Liver (tissue), 8 donors: ENCODE measurements at regions not wholly inside any gene's neighbourhood (a gene's known extent, or its start where the extent isn't known, plus 50 kb on each side); places are given as distances from the start of the nearest gene placed in this dataset.

Experiments
- DNase-seq: peaks from one replicate; pipeline ENCODE4 v3.0.0-alpha.2; 2017; ENCODE audit warnings: low spot score
- H3K27ac ChIP-seq, 2 donors: one replicate each; pipeline ENCODE4 v1.7.0; 2013; ENCODE audit warnings: inconsistent platforms in 2 of 2, low read length in 2 of 2, control low read depth in 1 of 2, low read depth in 1 of 2, mild to moderate bottlenecking in 1 of 2
- H3K27me3 ChIP-seq, 4 donors: one replicate each; pipeline versions ENCODE4 v1.6.1 to v1.7.0; 2013; ENCODE audit warnings: low read length in 3 of 4, inconsistent platforms in 1 of 4, mild to moderate bottlenecking in 1 of 4, moderate library complexity in 1 of 4; ENCODE audit not compliant: control insufficient read depth in 4 of 4, insufficient read depth in 4 of 4
- H3K36me3 ChIP-seq, 4 donors: one replicate each; pipeline versions ENCODE4 v1.6.1 to v1.7.0; 2013; ENCODE audit warnings: low read length in 3 of 4, mild to moderate bottlenecking in 3 of 4, low read depth in 1 of 4, moderate library complexity in 1 of 4; ENCODE audit not compliant: control insufficient read depth in 4 of 4, insufficient read depth in 3 of 4
- H3K4me1 ChIP-seq, 4 donors: one replicate each; pipeline versions ENCODE4 v1.6.1 to v1.7.0; 2013; ENCODE audit warnings: low read length in 3 of 4, mild to moderate bottlenecking in 3 of 4, moderate library complexity in 1 of 4; ENCODE audit not compliant: control insufficient read depth in 4 of 4, insufficient read depth in 4 of 4
- H3K4me3 ChIP-seq, 3 donors: one replicate each; pipeline versions ENCODE4 v1.6.1 to v1.7.0; 2013; ENCODE audit warnings: low read length in 3 of 3, control low read depth in 1 of 3, low read depth in 1 of 3, mild to moderate bottlenecking in 1 of 3
- H3K9ac ChIP-seq, 2 donors: one replicate each; pipeline ENCODE4 v1.7.0; 2013; ENCODE audit warnings: low read length in 2 of 2, mild to moderate bottlenecking in 2 of 2, moderate library complexity in 2 of 2, control low read depth in 1 of 2, low read depth in 1 of 2
- H3K9me3 ChIP-seq, 4 donors: one replicate each; pipeline versions ENCODE4 v1.6.1 to v1.7.0; 2013; ENCODE audit warnings: low read length in 3 of 4; ENCODE audit not compliant: control insufficient read depth in 4 of 4
- CTCF ChIP-seq: fragments of 150-350 bp; IDR thresholded peaks from 2 replicates; pipeline ENCODE4 v1.5.1; 2017; ENCODE audit warnings: improper control_type of control experiment, low read depth, low read length; ENCODE audit not compliant: missing input control
- EGR1 ChIP-seq, 2 donors: IDR thresholded peaks; 2 replicates each; pipeline ENCODE4 v1.6.1; 2016 to 2018; ENCODE audit warnings: antibody characterized with exemption in 2 of 2, low read depth in 2 of 2
- FOXA1 ChIP-seq: IDR thresholded peaks from 2 replicates; pipeline ENCODE4 v1.6.1; 2016; ENCODE audit warnings: antibody characterized with exemption
- FOXA2 ChIP-seq: IDR thresholded peaks from 2 replicates; pipeline ENCODE4 v1.6.1; 2016; ENCODE audit warnings: antibody characterized with exemption
- HNF4A ChIP-seq, 2 donors: conservative IDR thresholded peaks; 2 replicates each; pipeline ENCODE4 v1.6.1; 2016; ENCODE audit warnings: antibody characterized with exemption in 2 of 2, mild to moderate bottlenecking in 2 of 2
- HNF4G ChIP-seq: IDR thresholded peaks from 2 replicates; pipeline ENCODE4 v1.6.1; 2016; ENCODE audit warnings: antibody characterized with exemption
- JUND ChIP-seq, 2 donors: IDR thresholded peaks; 2 replicates each; pipeline ENCODE4 v1.6.1; 2016; ENCODE audit warnings: antibody characterized with exemption in 2 of 2
- RAD21 ChIP-seq, 2 donors: IDR thresholded peaks; 2 replicates each; pipeline ENCODE4 v1.6.1; 2016; ENCODE audit warnings: antibody characterized with exemption in 2 of 2, mild to moderate bottlenecking in 2 of 2
- RXRA ChIP-seq, 2 donors: IDR thresholded peaks; 2 replicates each; pipeline ENCODE4 v1.6.1; 2017 to 2018; ENCODE audit warnings: antibody characterized with exemption in 2 of 2, mild to moderate bottlenecking in 1 of 2
- YY1 ChIP-seq: IDR thresholded peaks from 2 replicates; pipeline ENCODE4 v1.6.1; 2016; ENCODE audit warnings: antibody characterized with exemption, mild to moderate bottlenecking
- ZBTB33 ChIP-seq: IDR thresholded peaks from 2 replicates; pipeline ENCODE4 v1.6.1; 2016; ENCODE audit warnings: antibody characterized with exemption
- WGBS: extraction: QIAGEN DNeasy Blood & Tissue Kit; methylation state at CpG from one replicate; pipeline ENCODE4 v1.1.7; 2013; 5-methylcytosine and 5-hydroxymethylcytosine counted together
- TF ChIP-seq, protein P1 (sequence below): IDR thresholded peaks from 2 replicates; pipeline ENCODE4 v1.6.1; 2016; ENCODE audit warnings: antibody characterized with exemption, mild to moderate bottlenecking
- donor health status: healthy.
- donor health status: healthy.
- donor health status: healthy.
- donor health status: healthy.
- donor health status: healthy.

DNA sequence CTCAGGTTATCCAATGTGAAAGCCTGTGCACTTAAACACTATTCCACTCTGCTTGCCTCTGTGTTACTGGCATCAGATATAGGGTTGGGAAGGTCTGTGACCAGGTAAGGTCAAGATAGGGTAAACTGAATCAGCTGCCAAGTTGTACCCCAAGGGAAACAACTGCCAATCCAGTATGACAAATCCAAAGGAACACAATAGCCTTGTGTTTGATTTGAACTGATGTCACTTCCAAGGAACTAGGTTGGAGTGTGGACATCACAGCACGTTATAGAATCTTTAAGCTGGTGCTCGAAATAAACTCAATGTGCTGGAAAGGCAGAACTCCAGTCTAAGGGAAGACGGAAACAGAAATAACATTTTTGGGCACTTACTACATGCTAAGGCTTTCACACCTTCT lies 223.4 kb upstream of the BTG1 start:
- Histone ChIP-seq H3K36me3 (no peaks in the 10 kb centered on the region), H3K4me1 (no peaks in the 10 kb centered on the region), H3K9me3 (no peaks in the 10 kb centered on the region), H3K27ac (no peak overlapping the region), H3K4me3 (no peak overlapping the region), H3K9ac (no peak overlapping the region), H3K27me3 (no peaks in the 10 kb centered on the region)
- DNase-seq: no peak
- TF ChIP-seq, protein P1, sequence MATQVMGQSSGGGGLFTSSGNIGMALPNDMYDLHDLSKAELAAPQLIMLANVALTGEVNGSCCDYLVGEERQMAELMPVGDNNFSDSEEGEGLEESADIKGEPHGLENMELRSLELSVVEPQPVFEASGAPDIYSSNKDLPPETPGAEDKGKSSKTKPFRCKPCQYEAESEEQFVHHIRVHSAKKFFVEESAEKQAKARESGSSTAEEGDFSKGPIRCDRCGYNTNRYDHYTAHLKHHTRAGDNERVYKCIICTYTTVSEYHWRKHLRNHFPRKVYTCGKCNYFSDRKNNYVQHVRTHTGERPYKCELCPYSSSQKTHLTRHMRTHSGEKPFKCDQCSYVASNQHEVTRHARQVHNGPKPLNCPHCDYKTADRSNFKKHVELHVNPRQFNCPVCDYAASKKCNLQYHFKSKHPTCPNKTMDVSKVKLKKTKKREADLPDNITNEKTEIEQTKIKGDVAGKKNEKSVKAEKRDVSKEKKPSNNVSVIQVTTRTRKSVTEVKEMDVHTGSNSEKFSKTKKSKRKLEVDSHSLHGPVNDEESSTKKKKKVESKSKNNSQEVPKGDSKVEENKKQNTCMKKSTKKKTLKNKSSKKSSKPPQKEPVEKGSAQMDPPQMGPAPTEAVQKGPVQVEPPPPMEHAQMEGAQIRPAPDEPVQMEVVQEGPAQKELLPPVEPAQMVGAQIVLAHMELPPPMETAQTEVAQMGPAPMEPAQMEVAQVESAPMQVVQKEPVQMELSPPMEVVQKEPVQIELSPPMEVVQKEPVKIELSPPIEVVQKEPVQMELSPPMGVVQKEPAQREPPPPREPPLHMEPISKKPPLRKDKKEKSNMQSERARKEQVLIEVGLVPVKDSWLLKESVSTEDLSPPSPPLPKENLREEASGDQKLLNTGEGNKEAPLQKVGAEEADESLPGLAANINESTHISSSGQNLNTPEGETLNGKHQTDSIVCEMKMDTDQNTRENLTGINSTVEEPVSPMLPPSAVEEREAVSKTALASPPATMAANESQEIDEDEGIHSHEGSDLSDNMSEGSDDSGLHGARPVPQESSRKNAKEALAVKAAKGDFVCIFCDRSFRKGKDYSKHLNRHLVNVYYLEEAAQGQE: no peak
- TF ChIP-seq EGR1 (IDR thresholded peaks at IDR 0.05; ENCODE audit: low read depth in 2 of 2): no peak
- no peak for TF ChIP-seq CTCF
- no peak for TF ChIP-seq RAD21 (IDR thresholded peaks at IDR 0.05)
- TF ChIP-seq ZBTB33: no peak
- no peak for TF ChIP-seq JUND (IDR thresholded peaks at IDR 0.05)
- no peak for TF ChIP-seq HNF4A (conservative IDR thresholded peaks at IDR 0.05)
- TF ChIP-seq FOXA1: no peak
- TF ChIP-seq HNF4G: no peak
- no peak for TF ChIP-seq RXRA (IDR thresholded peaks at IDR 0.05)
- WGBS: 93% methylated on average over 3 of the region's 3 CpGs

GRCh38 chr12:92365836-92366235 lies 220.2 kb upstream of the BTG1 start:
- H3K4me1 ChIP-seq: peaks cover 0 to 3% (median 0%) of the 10 kb centered on the region in 4 donors
- H3K27ac ChIP-seq: no peak overlapping the region
- whole genome bisulfite sequencing: 37% methylated on average over 2 of the region's 2 CpGs
- TF ChIP-seq YY1 (peak; percentile 56), HNF4A (conservative IDR thresholded peaks at IDR 0.05) (peak in 1 of 2 donors; percentile 43), RAD21 (IDR thresholded peaks at IDR 0.05) (peak; percentile 19 to 45), RXRA (IDR thresholded peaks at IDR 0.05) (peak; percentile 5 to 18), JUND (IDR thresholded peaks at IDR 0.05) (no peak), HNF4G (peak; percentile 20), CTCF (no peak), FOXA2 (peak; percentile 32)
- no peaks in the 10 kb centered on the region for H3K27me3 ChIP-seq
- H3K9me3 ChIP-seq: no peaks in the 10 kb centered on the region
- no peak for DNase-seq
- H3K36me3 ChIP-seq: no peaks in the 10 kb centered on the region
- H3K9ac ChIP-seq: no peak overlapping the region
- H3K4me3 ChIP-seq: no peak overlapping the region
